ENCODE measurements at regions not wholly inside any gene's neighbourhood (a gene's known extent, or its start where the extent isn't known, plus 50 kb on each side); places are given as distances from the start of the nearest gene placed in this dataset.
"Not testable (repeated sequence)": the region's sequence is repeated elsewhere in the genome, so short reads cannot be mapped to it uniquely, and the experiment has no call there.

GRCh38 chr5:164217464-164217863 is 712.0 kb downstream of the MAT2B start:
- no peak overlapping the region for H3K27ac Mint-ChIP-seq
- DNase-seq = no peak
- peaks cover 1% of the 10 kb centered on the region for H3K9me3 Mint-ChIP-seq
- no peaks in the 10 kb centered on the region for H3K27me3 Mint-ChIP-seq
- no peak overlapping the region for H3K4me3 Mint-ChIP-seq
- H3K36me3 Mint-ChIP-seq = no peaks in the 10 kb centered on the region
- H3K4me1 Mint-ChIP-seq = no peaks in the 10 kb centered on the region

GRCh38 chr5:164220522-164220921 is 715.1 kb downstream of the MAT2B start:
- Mint-ChIP-seq H3K9me3 (peaks cover 3% of the 10 kb centered on the region), H3K36me3 (no peaks in the 10 kb centered on the region), H3K4me1 (no peaks in the 10 kb centered on the region), H3K27ac (no peak overlapping the region), H3K4me3 (no peak overlapping the region), H3K27me3 (no peaks in the 10 kb centered on the region)
- no peak for DNase-seq

- DNase-seq = no peak
- H3K4me3 Mint-ChIP-seq = no peak overlapping the region
- H3K9me3 Mint-ChIP-seq = peaks cover 6% of the 10 kb centered on the region
- H3K27ac Mint-ChIP-seq = no peak overlapping the region
- no peaks in the 10 kb centered on the region for H3K4me1 Mint-ChIP-seq
- no peaks in the 10 kb centered on the region for H3K36me3 Mint-ChIP-seq
- H3K27me3 Mint-ChIP-seq = no peaks in the 10 kb centered on the region
These were observed 718.8 kb downstream of the MAT2B start for GRCh38 chr5:164224236-164224635.

- H3K9me3 Mint-ChIP-seq = peaks cover 6% of the 10 kb centered on the region
These were observed 719.4 kb downstream of the MAT2B start for GRCh38 chr5:164224772-164225171.

GRCh38 chr5:164230341-164230740 is 724.9 kb downstream of the MAT2B start:
- Mint-ChIP-seq H3K4me1 (no peaks in the 10 kb centered on the region), H3K27ac (no peak overlapping the region), H3K9me3 (peaks cover 6% of the 10 kb centered on the region), H3K27me3 (no peaks in the 10 kb centered on the region), H3K36me3 (no peaks in the 10 kb centered on the region), H3K4me3 (no peak overlapping the region)
- no peak for DNase-seq

More at GRCh38 chr5:164224772-164225171, 719.4 kb downstream of the MAT2B start:
- no peaks in the 10 kb centered on the region for H3K4me1 Mint-ChIP-seq
- H3K36me3 Mint-ChIP-seq = no peaks in the 10 kb centered on the region
- H3K4me3 Mint-ChIP-seq = no peak overlapping the region
- H3K27ac Mint-ChIP-seq = no peak overlapping the region
- no peak for DNase-seq
- no peaks in the 10 kb centered on the region for H3K27me3 Mint-ChIP-seq

GRCh38 chr5:164233791-164234190 is 728.4 kb downstream of the MAT2B start:
- no peak for DNase-seq
- no peaks in the 10 kb centered on the region for H3K4me1 Mint-ChIP-seq
- no peaks in the 10 kb centered on the region for H3K27me3 Mint-ChIP-seq
- no peaks in the 10 kb centered on the region for H3K9me3 Mint-ChIP-seq
- no peak overlapping the region for H3K4me3 Mint-ChIP-seq
- H3K36me3 Mint-ChIP-seq = no peaks in the 10 kb centered on the region
- H3K27ac Mint-ChIP-seq = no peak overlapping the region

- no peaks in the 10 kb centered on the region for H3K9me3 Mint-ChIP-seq
- no peaks in the 10 kb centered on the region for H3K36me3 Mint-ChIP-seq
- H3K4me3 Mint-ChIP-seq = no peak overlapping the region
- H3K4me1 Mint-ChIP-seq = no peaks in the 10 kb centered on the region
- DNase-seq = no peak
- no peaks in the 10 kb centered on the region for H3K27me3 Mint-ChIP-seq
- no peak overlapping the region for H3K27ac Mint-ChIP-seq
These were observed 728.9 kb downstream of the MAT2B start for GRCh38 chr5:164234321-164234720.

GRCh38 chr5:164235300-164235891 is 730.0 kb downstream of the MAT2B start:
- Mint-ChIP-seq H3K4me3 (no peak overlapping the region), H3K9me3 (peaks cover 4% of the 10 kb centered on the region), H3K27ac (no peak overlapping the region), H3K4me1 (no peaks in the 10 kb centered on the region), H3K36me3 (no peaks in the 10 kb centered on the region), H3K27me3 (no peaks in the 10 kb centered on the region)
- no peak for DNase-seq

GRCh38 chr5:164237486-164237885 is 732.1 kb downstream of the MAT2B start:
- no peaks in the 10 kb centered on the region for H3K27me3 Mint-ChIP-seq
- H3K9me3 Mint-ChIP-seq = peaks cover 4% of the 10 kb centered on the region
- H3K36me3 Mint-ChIP-seq = no peaks in the 10 kb centered on the region
- DNase-seq = no peak
- no peaks in the 10 kb centered on the region for H3K4me1 Mint-ChIP-seq
- H3K4me3 Mint-ChIP-seq = no peak overlapping the region
- no peak overlapping the region for H3K27ac Mint-ChIP-seq

GRCh38 chr5:164251781-164252180 is 746.4 kb downstream of the MAT2B start:
- not testable (repeated sequence) for H3K27me3 Mint-ChIP-seq, H3K27ac Mint-ChIP-seq, H3K9me3 Mint-ChIP-seq, H3K4me3 Mint-ChIP-seq, DNase-seq, H3K36me3 Mint-ChIP-seq, H3K4me1 Mint-ChIP-seq

GRCh38 chr5:164253764-164254163 is 748.3 kb downstream of the MAT2B start:
- Mint-ChIP-seq H3K27me3 (no peaks in the 10 kb centered on the region), H3K27ac (no peak overlapping the region), H3K9me3 (peaks cover 3% of the 10 kb centered on the region), H3K4me3 (no peak overlapping the region), H3K36me3 (no peaks in the 10 kb centered on the region), H3K4me1 (no peaks in the 10 kb centered on the region)
- no peak for DNase-seq

GRCh38 chr5:164255598-164256213 is 750.3 kb downstream of the MAT2B start:
- Mint-ChIP-seq H3K27ac (no peak overlapping the region), H3K4me1 (no peaks in the 10 kb centered on the region), H3K27me3 (no peaks in the 10 kb centered on the region), H3K9me3 (peaks cover 3% of the 10 kb centered on the region), H3K36me3 (no peaks in the 10 kb centered on the region), H3K4me3 (no peak overlapping the region)
- no peak for DNase-seq

- no peak for DNase-seq
- no peaks in the 10 kb centered on the region for H3K4me1 Mint-ChIP-seq
- no peak overlapping the region for H3K27ac Mint-ChIP-seq
- no peaks in the 10 kb centered on the region for H3K36me3 Mint-ChIP-seq
- H3K27me3 Mint-ChIP-seq = no peaks in the 10 kb centered on the region
- peaks cover 3% of the 10 kb centered on the region for H3K9me3 Mint-ChIP-seq
- H3K4me3 Mint-ChIP-seq = no peak overlapping the region
These were observed 750.9 kb downstream of the MAT2B start for GRCh38 chr5:164256351-164256750.

- Mint-ChIP-seq H3K9me3 (peaks cover under 1% of the 10 kb centered on the region), H3K4me1 (no peaks in the 10 kb centered on the region), H3K4me3 (no peak overlapping the region), H3K36me3 (no peaks in the 10 kb centered on the region), H3K27ac (no peak overlapping the region), H3K27me3 (no peaks in the 10 kb centered on the region)
- no peak for DNase-seq
These were observed 751.5 kb downstream of the MAT2B start for GRCh38 chr5:164256954-164257353.

GRCh38 chr5:164265566-164265965 is 760.1 kb downstream of the MAT2B start:
- Mint-ChIP-seq H3K9me3 (no peaks in the 10 kb centered on the region), H3K27me3 (no peaks in the 10 kb centered on the region), H3K4me1 (no peaks in the 10 kb centered on the region), H3K36me3 (no peaks in the 10 kb centered on the region), H3K27ac (no peak overlapping the region), H3K4me3 (no peak overlapping the region)
- DNase-seq = no peak

GRCh38 chr5:164266571-164266970 is 761.2 kb downstream of the MAT2B start:
- DNase-seq = no peak
- Mint-ChIP-seq H3K4me1 (no peaks in the 10 kb centered on the region), H3K9me3 (no peaks in the 10 kb centered on the region), H3K27ac (no peak overlapping the region), H3K27me3 (no peaks in the 10 kb centered on the region), H3K36me3 (no peaks in the 10 kb centered on the region), H3K4me3 (no peak overlapping the region)

Measured in activated naive CD8-positive, alpha-beta T cell treated with anti-CD3 and anti-CD28 coated beads for 36 hours (primary cell).